Effector memory CD4-positive, alpha-beta T cell (primary cell): ENCODE measurements at regions not wholly inside any gene's neighbourhood (a gene's known extent, or its start where the extent isn't known, plus 50 kb on each side); places are given as distances from the start of the nearest gene placed in this dataset.

Experiments
- DNase-seq, 3 donors: peaks; one replicate each; pipeline ENCODE4 v3.0.0-alpha.2; 2020
- H3K27ac ChIP-seq: 2 replicates; pipeline ENCODE4 v1.7.0; 2013; ENCODE audit warnings: mild to moderate bottlenecking, low read length, moderate library complexity; ENCODE audit not compliant: insufficient read depth, poor library complexity, severe bottlenecking
- H3K27me3 ChIP-seq: replicated peaks from 2 replicates; pipeline ENCODE4 v1.7.0; 2013; ENCODE audit warnings: mild to moderate bottlenecking, low read length; ENCODE audit not compliant: insufficient read depth, control insufficient read depth, poor library complexity, severe bottlenecking
- H3K36me3 ChIP-seq: 2 replicates; pipeline ENCODE4 v1.7.0; 2013; ENCODE audit warnings: mild to moderate bottlenecking, low read length, moderate library complexity; ENCODE audit not compliant: control insufficient read depth, insufficient read depth
- H3K4me1 ChIP-seq: 2 replicates; pipeline ENCODE4 v1.7.0; 2013; ENCODE audit warnings: low read length, mild to moderate bottlenecking; ENCODE audit not compliant: control insufficient read depth, insufficient read depth, poor library complexity, severe bottlenecking
- H3K4me3 ChIP-seq: 2 replicates; pipeline ENCODE4 v1.7.0; 2013; ENCODE audit warnings: low read length, low read depth, mild to moderate bottlenecking; ENCODE audit not compliant: insufficient read depth, poor library complexity, severe bottlenecking
- H3K9me3 ChIP-seq: 2 replicates; pipeline ENCODE4 v1.7.0; 2013; ENCODE audit warnings: mild to moderate bottlenecking, low read length, moderate library complexity; ENCODE audit not compliant: control insufficient read depth

DNA sequence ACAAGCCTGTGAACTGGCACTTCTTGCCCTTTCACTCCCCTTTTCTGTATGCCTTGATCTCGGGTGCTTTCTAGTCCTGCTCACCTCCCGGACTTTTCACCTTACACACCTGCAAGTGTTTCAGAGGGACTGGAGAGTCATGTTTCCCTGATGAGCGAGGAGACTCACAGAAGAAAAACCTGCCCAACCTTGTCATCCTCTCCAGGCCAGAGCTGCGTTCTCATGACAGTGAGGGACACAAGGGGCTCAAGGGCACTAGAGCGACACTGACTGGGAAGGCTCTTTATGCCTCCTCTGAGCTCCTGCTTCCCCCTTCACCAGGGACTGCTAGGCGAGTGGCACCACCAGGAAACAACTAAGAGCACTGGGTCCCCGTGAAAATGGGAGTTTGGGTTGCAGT, 376.9 kb upstream of the RPS23 start:
- Histone ChIP-seq H3K4me1 (no peaks in the 10 kb centered on the region), H3K4me3 (no peak overlapping the region), H3K27me3 (no peaks in the 10 kb centered on the region), H3K27ac (no peak overlapping the region), H3K9me3 (no peaks in the 10 kb centered on the region), H3K36me3 (no peaks in the 10 kb centered on the region)
- no peak for DNase-seq

DNA sequence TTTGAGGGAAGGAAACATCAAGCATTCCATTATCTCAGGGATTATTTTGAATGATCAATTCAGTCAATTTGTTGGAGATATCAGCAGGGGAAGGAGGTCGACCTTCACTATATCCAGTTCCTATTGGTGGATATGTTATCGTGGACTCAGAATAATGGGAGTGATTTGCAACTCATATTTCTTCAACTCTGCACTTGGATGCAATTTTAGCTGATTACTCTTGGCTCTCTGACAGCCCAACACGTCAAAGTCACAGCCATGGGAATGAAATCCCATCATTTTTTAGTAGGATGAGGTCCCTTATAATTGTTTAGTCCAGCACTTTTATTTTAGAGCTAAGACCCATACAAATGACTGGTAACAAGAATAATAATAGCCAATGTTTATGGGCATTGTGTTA, 371.8 kb upstream of the RPS23 start:
- no peaks in the 10 kb centered on the region for H3K9me3 ChIP-seq
- no peak for DNase-seq

DNA sequence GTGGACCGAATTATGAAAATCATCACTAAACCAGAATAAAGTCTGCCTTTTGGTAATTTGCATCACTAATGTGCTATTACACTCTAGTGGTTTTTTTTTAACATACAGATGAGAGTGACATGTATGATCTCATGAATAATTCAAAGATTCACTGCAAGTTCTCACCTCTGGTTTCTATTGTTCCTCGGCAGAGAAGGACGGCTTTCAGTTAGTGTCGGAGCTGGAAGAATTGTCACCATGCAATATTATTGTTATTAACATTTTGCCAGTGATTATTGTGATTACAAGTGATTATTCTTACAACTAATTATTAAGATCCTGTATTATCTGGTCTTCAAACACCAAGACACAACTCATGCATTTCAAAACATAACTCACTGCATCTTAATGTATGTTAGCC, 366.6 kb upstream of the RPS23 start:
- no peaks in the 10 kb centered on the region for H3K9me3 ChIP-seq
- H3K4me1 ChIP-seq: no peaks in the 10 kb centered on the region
- H3K27me3 ChIP-seq: no peaks in the 10 kb centered on the region
- H3K27ac ChIP-seq: no peak overlapping the region
- H3K36me3 ChIP-seq: no peaks in the 10 kb centered on the region
- no peak overlapping the region for H3K4me3 ChIP-seq
- no peak for DNase-seq

More for the DNA sequence above, 371.8 kb upstream of the RPS23 start:
- H3K36me3 ChIP-seq: no peaks in the 10 kb centered on the region
- H3K4me3 ChIP-seq: no peak overlapping the region
- H3K27ac ChIP-seq: no peak overlapping the region
- H3K27me3 ChIP-seq: no peaks in the 10 kb centered on the region
- H3K4me1 ChIP-seq: no peaks in the 10 kb centered on the region

DNA sequence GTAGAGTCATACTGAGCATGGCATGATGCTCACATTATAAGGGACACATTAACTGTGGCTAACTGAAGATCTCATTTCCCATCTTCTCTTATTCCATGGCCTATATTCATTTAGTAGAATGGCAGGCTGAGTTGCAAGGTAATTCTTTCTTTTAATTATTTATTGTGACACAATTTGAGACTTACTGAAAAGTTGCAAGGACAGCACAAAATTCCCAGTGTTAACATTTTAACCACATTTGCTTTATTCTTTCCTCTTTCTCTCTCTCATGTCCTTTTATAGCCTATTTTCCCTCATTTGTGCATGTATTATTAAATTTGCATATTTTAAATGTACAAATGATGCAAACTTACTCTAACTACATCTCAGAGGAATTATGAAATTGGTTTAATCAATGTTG, 366.1 kb upstream of the RPS23 start:
- H3K9me3 ChIP-seq: no peaks in the 10 kb centered on the region
- H3K36me3 ChIP-seq: no peaks in the 10 kb centered on the region
- H3K27ac ChIP-seq: no peak overlapping the region
- H3K4me3 ChIP-seq: no peak overlapping the region
- DNase-seq: no peak
- H3K4me1 ChIP-seq: no peaks in the 10 kb centered on the region
- H3K27me3 ChIP-seq: no peaks in the 10 kb centered on the region

DNA sequence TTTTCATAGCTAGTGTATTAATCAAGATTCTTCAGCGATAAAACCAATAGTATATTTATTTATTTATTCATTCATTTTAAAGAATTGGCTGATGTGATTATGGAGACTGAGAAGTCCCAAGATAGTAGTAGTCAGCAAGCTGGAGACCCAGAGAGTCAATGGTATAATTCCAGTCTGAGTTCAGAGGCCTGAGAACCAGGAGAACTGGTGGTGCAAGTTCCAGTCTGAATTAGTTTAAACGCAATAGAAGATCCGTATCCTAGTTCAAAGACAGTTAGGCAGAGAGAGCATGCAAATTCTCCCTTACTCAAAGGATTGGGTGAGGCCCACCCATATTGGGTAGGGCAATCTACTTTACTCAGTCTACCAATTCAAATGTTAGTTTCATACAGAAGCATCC, 364.2 kb upstream of the RPS23 start:
- no peak for DNase-seq
- H3K36me3 ChIP-seq: no peaks in the 10 kb centered on the region
- no peaks in the 10 kb centered on the region for H3K27me3 ChIP-seq
- H3K4me3 ChIP-seq: no peak overlapping the region
- H3K9me3 ChIP-seq: no peaks in the 10 kb centered on the region
- no peaks in the 10 kb centered on the region for H3K4me1 ChIP-seq
- H3K27ac ChIP-seq: no peak overlapping the region

DNA sequence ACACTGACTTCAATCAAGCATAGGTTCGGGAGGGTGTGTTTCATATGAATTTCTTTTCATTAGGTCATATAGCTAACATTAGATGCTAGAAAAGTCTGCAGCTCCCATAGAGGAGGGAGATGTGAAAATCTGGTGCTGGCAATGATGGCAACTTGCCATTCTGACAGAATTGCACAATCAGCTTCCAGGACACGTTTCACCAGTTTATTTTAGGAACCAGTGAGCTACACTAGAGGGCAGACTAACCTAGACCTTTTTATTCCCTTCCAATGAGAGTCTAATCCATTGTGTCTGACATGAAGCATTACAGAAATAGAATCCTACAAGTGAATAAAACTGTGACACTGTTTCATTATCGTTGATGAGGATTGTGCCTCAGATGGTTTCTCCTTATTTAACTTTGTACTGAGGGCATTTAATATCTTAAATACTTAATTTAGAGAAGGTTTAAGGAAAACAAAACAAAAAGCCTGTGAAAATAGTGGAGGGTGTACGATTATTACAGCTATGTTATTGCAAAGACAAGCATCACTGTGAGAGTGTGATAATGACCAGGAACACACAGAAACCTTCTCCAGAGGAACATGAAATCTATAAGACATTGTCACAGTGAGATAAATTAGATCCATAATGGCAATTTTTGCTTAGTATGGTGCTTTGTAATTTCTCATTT, 363.3 kb upstream of the RPS23 start:
- no peak for DNase-seq
- H3K27me3 ChIP-seq: no peaks in the 10 kb centered on the region
- no peak overlapping the region for H3K27ac ChIP-seq
- H3K4me3 ChIP-seq: no peak overlapping the region
- H3K9me3 ChIP-seq: no peaks in the 10 kb centered on the region
- no peaks in the 10 kb centered on the region for H3K36me3 ChIP-seq
- H3K4me1 ChIP-seq: no peaks in the 10 kb centered on the region

DNA sequence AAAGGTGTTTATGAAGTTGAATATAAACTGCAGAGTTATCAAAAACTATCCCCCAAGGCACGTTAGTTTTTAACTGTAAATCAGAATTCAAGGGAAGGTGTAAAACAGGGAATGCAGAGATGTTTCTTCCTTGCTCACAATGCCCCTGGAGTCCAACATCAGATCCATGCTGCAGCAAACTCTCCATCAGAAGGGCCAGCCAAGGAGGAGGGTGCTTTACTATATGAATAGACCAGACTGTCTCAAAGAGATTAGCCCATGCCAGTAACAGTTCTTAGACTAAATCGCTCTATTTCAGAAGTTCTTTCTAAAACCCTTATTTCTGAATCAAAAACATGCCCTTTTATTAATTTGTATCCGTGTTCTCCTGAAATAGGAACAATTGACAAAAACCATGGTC, 362.8 kb upstream of the RPS23 start:
- Histone ChIP-seq H3K27me3 (no peaks in the 10 kb centered on the region), H3K27ac (no peak overlapping the region)

DNA sequence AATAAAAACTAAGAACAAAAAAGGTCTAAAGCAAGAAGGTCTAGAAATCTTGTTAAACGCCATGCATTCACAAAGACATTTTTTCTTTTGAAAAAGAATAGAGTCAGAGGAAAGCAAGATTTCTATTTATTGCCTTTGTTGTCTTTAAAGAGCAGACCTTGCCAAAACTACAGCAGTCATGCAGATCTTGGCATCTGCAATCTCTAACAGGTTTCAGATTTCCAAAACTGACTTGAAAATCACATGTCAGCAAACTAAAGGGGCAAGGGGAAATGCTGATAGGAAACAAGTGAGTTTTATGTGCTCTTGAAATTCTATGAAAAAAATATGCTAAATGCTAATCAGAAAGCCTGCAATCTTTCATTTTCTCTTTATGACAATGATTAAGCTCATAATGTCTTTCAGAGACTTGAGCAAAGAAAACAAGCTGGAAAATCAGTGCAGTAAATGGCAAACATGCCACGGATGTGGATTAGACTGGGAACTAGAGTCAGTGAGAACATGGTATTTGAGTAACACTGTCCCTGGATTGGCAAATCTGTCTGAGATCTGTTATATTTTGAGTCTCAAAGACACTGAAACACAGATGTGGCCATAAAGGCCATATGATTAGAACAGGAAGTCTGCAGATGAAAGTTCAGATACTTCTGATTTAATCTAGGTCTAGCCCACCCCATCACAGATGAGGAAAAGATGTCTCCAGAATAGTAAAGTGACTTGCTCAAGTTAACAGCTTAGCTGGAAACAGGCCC, 361.4 kb upstream of the RPS23 start:
- H3K27ac ChIP-seq: no peak overlapping the region
- no peaks in the 10 kb centered on the region for H3K4me1 ChIP-seq
- no peak overlapping the region for H3K4me3 ChIP-seq
- H3K27me3 ChIP-seq: no peaks in the 10 kb centered on the region
- no peaks in the 10 kb centered on the region for H3K9me3 ChIP-seq
- no peaks in the 10 kb centered on the region for H3K36me3 ChIP-seq
- DNase-seq: no peak

More for the DNA sequence above, 362.8 kb upstream of the RPS23 start:
- H3K9me3 ChIP-seq: no peaks in the 10 kb centered on the region
- H3K36me3 ChIP-seq: no peaks in the 10 kb centered on the region
- H3K4me3 ChIP-seq: no peak overlapping the region
- no peak for DNase-seq
- H3K4me1 ChIP-seq: no peaks in the 10 kb centered on the region

DNA sequence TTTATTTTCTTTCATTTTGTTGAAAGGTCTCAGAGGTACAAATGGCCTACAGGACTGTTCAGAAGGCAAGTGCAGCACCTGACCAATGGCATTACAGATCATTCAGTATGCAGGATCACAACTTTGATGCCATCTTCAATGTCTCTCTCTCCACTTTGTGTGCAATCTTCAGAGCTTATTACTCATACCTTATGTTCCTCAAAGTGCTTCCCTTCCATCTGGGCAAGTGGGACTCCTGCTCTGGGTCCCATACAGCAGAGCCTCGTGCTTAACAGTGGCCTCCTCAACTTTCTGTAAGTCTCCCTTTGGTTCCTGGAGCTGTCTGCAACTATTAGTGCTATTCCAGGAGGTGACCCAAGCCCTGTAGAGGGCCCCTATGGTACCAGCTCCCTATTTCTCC, 358.4 kb upstream of the RPS23 start:
- no peak overlapping the region for H3K27ac ChIP-seq
- H3K27me3 ChIP-seq: no peaks in the 10 kb centered on the region
- no peaks in the 10 kb centered on the region for H3K4me1 ChIP-seq
- H3K9me3 ChIP-seq: no peaks in the 10 kb centered on the region
- H3K4me3 ChIP-seq: no peak overlapping the region
- no peak for DNase-seq
- H3K36me3 ChIP-seq: no peaks in the 10 kb centered on the region

DNA sequence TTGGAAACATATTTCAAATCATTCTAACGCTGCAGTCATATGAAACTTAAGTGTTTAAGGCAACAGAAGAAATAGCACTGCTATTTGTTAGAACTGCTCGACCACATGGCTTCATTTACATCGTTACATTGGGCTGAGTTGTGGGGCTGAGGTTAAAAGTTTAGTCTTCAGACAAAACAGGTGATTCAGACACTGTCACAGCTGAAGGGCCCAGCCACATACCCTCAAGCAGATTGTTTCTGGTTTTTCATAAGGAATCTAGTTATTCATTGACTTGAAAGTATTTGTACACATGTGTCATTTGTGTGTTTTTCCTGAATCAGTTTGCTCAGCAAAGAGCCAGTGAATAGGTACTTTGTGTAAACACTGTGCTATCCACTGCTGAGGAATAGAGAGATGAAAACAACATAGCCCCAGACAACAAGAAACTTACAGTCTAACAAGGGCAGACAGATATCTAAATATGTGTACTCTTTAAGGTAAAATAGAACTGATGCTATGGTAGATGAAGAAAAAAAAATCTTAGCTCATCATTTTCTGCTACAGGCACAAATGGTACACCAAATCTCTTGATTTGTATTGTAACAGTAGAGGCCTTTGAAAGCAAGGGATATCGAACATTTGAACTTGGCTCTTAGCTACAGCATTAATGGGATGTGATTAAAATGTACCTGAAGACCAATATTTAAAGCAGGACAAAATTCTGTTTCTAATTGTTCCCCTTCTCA, 357.6 kb upstream of the RPS23 start:
- no peaks in the 10 kb centered on the region for H3K27me3 ChIP-seq
- H3K36me3 ChIP-seq: no peaks in the 10 kb centered on the region
- no peaks in the 10 kb centered on the region for H3K4me1 ChIP-seq
- H3K4me3 ChIP-seq: no peak overlapping the region
- H3K27ac ChIP-seq: no peak overlapping the region
- no peak for DNase-seq
- no peaks in the 10 kb centered on the region for H3K9me3 ChIP-seq
